GM21381 (cell line): ENCODE measurements at regions not wholly inside any gene's neighbourhood (a gene's known extent, or its start where the extent isn't known, plus 50 kb on each side); places are given as distances from the start of the nearest gene placed in this dataset.

Experiments
- ATAC-seq: cut with Tn5 transposase; IDR thresholded peaks from one replicate; pipeline ENCODE4 v1.9.1; 2021; ENCODE audit warnings: mild to moderate bottlenecking, moderate library complexity; ENCODE audit not compliant: unreplicated experiment

DNA sequence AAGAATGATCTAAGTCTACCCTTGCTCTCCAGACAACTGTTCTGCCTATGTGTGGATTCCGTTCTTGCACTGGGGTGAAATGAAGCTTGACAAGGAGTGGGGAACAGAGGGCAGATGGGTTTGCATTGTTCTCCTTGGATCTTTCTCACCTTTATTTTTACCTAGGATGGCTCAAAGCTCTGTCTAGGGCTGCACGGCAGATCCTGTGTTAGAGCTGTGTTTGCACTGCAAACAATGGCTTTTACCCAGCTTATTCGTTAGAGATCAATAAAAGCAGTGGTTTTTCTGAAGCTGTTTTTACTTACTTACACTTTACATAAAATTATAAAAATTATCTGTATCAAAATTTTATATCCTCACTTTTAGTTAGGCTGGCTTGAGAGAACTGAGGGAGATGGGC is 105.1 kb downstream of the LRIG3 start:
- ATAC-seq: no peak

DNA sequence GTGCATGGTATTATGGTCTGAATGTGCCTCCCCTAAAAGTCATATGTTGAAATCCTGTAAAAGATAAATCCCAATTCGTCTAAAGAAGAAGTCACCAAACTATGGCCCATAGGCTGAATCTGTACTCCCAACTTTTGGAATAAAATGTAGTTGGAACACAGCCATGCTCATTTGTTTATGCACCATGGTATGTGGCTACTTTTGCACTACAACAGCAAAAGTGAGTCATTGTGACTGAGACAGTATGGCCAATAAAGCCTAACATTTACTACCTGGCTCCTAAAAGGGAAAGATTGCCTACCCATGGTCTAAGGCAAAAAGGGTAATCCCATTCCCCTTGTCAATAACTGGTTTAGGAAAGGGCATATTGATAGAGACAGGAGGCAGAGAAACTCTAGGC is 101.8 kb downstream of the LRIG3 start:
- no peak for ATAC-seq

DNA sequence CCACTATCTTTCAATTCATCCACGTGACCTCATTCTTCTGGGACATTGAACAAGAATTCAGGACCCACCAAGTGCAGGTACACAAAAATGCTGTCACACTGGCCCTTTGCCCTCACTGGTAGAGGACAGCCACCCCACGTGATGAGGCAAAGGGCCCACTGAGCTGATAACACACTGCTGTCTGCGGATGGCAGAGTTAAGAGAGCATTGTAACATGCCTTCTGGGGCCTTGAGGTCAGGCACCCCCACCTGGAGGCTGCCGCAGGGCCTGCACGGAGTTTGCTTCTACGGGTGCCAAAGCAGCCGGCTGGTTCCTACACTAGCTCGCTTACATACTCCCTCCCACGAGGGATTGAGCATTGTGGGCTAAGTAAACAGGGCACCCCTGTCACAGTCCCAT is 101.0 kb downstream of the LRIG3 start:
- ATAC-seq: no peak

DNA sequence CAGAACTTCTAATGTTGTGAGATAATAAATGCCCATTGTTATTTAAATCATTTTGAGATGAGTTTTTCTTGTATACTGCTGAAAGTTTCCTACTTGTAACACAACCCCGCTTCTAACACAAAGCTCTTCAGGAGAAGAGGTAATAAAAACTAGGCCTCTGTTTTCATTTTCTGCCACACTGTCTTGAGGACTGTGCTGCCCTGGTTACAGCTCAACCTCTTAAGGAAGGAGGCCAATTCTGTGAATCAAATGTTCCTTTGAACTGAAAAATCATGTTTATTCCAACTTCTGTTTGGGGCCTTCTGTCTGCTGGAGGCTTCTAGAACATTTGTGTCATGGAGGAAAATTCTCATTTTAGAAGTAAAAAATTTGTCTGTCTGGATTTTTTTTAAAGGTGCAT is 100.3 kb downstream of the LRIG3 start:
- no peak for ATAC-seq
